A673 (cell line): ENCODE measurements at regions not wholly inside any gene's neighbourhood (a gene's known extent, or its start where the extent isn't known, plus 50 kb on each side); places are given as distances from the start of the nearest gene placed in this dataset.

ENCODE experiments used
- BruUV-seq: library from RNA; stranded (reverse); fragments of 400-500 nt; replicated peaks from 2 replicates; lab custom pipeline; 2021; lab: Mats Ljungman, UMichigan
- CTCF ChIA-PET: fragments of 300-600 bp; sonication (Branson Sonifier 250); formaldehyde crosslinking; loops from one replicate; lab custom pipeline; 2022; ENCODE audit warnings: antibody characterized with exemption; lab: Charles Lee
- POLR2A ChIA-PET: fragments of 300-600 bp; sonication (Branson Sonifier 250); formaldehyde crosslinking; loops from one replicate; lab custom pipeline; 2022; ENCODE audit warnings: antibody characterized with exemption; ENCODE audit not compliant: low non-redundant PET; lab: Charles Lee
- DNase-seq: peaks from one replicate; pipeline ENCODE4 v3.0.0-alpha.2; 2015; ENCODE audit warnings: low spot score
- H3K27ac ChIP-seq: fragments of 200-600 bp; sonication (generic); 2 replicates; pipeline ENCODE4 v1.5.1; 2016; ENCODE audit warnings: mixed run types, low read depth, mild to moderate bottlenecking, mixed read lengths, antibody characterized with exemption, low read length; ENCODE audit not compliant: poor library complexity, severe bottlenecking
- H3K27me3 ChIP-seq: fragments of 200-600 bp; sonication (generic); replicated peaks from 2 replicates; pipeline ENCODE4 v1.6.1; 2017; ENCODE audit warnings: mixed run types, low read depth, mild to moderate bottlenecking, mixed read lengths, antibody characterized with exemption, low read length; ENCODE audit not compliant: insufficient read depth, poor library complexity
- H3K36me3 ChIP-seq: fragments of 200-600 bp; sonication (generic); 2 replicates; pipeline ENCODE4 v1.6.1; 2016; ENCODE audit warnings: mixed run types, mild to moderate bottlenecking, mixed read lengths, antibody characterized with exemption, low read length; ENCODE audit not compliant: insufficient read depth, poor library complexity, severe bottlenecking
- H3K4me1 ChIP-seq: fragments of 200-600 bp; sonication (generic); 2 replicates; pipeline ENCODE4 v1.6.1; 2017; ENCODE audit warnings: mixed run types, mild to moderate bottlenecking, mixed read lengths, antibody characterized with exemption, low read length; ENCODE audit not compliant: insufficient read depth, poor library complexity, severe bottlenecking
- H3K4me3 ChIP-seq: fragments of 200-600 bp; sonication (generic); 2 replicates; pipeline ENCODE4 v1.5.1; 2016; ENCODE audit warnings: low read depth, mixed run types, mild to moderate bottlenecking, mixed read lengths, low read length; ENCODE audit not compliant: poor library complexity, severe bottlenecking
- H3K9me3 ChIP-seq: fragments of 200-600 bp; sonication (generic); 2 replicates; pipeline ENCODE4 v1.6.1; 2016; ENCODE audit warnings: mixed run types, low read depth, mild to moderate bottlenecking, mixed read lengths, antibody characterized with exemption, low read length; ENCODE audit not compliant: poor library complexity, severe bottlenecking
- EZH2 ChIP-seq: fragments of 200-600 bp; sonication (generic); IDR thresholded peaks from 2 replicates; pipeline ENCODE4 v1.6.1; 2017; ENCODE audit warnings: borderline replicate concordance, low read depth, mild to moderate bottlenecking, mixed read lengths, antibody characterized with exemption, low read length; ENCODE audit not compliant: poor library complexity, severe bottlenecking
- intact Hi-C: fragments of 100-400 bp; cut with micrococcal nuclease; formaldehyde crosslinking; loops from one replicate; pipeline ENCODE4 v1.10.0; 2022; ENCODE audit not compliant: unreplicated experiment
- TF ChIP-seq, protein P1 (sequence below): fragments of 300-800, 200-600 bp; sonication (generic); conservative IDR thresholded peaks from 2 replicates; pipeline ENCODE4 v1.5.1; 2017; ENCODE audit warnings: low read depth, mild to moderate bottlenecking, antibody characterized with exemption, low read length, moderate library complexity, mixed read lengths

DNA sequence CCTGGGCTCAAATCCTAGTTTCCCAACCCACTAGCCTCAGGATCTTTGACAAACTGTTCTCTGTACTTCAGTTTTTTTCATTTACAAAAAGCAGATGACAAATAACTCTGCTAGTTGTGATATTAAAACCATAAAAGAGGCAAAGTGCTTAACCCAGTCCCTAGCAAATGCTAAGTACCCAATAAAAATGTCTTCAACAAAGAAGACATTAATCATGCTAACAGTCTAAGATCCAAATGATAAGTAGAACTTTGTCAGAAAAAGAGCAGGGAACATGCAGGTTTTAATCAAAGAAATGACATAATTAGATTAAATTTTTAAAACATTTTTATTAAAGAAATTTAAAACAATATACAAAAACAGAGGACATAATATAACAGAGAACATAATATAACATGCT is 203.0 kb upstream of the ADRA1B start:
- intact Hi-C loops, result no loop called here
- Histone ChIP-seq H3K27me3 (peaks cover 11% of the 10 kb centered on the region), H3K4me1 (no peaks in the 10 kb centered on the region), H3K36me3 (no peaks in the 10 kb centered on the region), H3K4me3 (no peak overlapping the region), H3K9me3 (no peaks in the 10 kb centered on the region), H3K27ac (no peak overlapping the region)
- TF ChIP-seq EZH2, result no peak
- TF ChIP-seq, protein P1, sequence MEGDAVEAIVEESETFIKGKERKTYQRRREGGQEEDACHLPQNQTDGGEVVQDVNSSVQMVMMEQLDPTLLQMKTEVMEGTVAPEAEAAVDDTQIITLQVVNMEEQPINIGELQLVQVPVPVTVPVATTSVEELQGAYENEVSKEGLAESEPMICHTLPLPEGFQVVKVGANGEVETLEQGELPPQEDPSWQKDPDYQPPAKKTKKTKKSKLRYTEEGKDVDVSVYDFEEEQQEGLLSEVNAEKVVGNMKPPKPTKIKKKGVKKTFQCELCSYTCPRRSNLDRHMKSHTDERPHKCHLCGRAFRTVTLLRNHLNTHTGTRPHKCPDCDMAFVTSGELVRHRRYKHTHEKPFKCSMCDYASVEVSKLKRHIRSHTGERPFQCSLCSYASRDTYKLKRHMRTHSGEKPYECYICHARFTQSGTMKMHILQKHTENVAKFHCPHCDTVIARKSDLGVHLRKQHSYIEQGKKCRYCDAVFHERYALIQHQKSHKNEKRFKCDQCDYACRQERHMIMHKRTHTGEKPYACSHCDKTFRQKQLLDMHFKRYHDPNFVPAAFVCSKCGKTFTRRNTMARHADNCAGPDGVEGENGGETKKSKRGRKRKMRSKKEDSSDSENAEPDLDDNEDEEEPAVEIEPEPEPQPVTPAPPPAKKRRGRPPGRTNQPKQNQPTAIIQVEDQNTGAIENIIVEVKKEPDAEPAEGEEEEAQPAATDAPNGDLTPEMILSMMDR, result no peak
- ChIA-PET POLR2A (no interaction called here), CTCF (no interaction called here)
- no peak for DNase-seq
- no TSS peak for BruUV-seq

DNA sequence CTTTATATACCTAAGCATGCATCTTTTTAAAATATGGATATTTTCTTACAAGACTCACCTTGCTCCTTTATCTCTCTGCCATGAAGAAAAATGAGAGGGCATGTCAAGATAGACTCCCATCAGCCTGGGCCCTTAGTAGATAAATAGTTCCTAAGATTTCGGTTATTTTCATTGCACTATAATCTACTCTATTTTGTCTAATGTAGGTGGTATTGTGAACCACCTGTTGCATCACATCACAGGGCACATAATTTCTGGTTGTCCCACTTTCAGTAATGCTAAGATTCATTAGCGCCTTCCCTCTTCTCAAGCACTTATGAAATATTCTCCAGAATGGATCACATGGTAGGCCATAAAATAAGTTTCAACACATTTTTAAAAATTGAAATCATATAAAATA is 202.5 kb upstream of the ADRA1B start:
- Histone ChIP-seq H3K9me3 (no peaks in the 10 kb centered on the region), H3K27me3 (peaks cover 11% of the 10 kb centered on the region), H3K36me3 (no peaks in the 10 kb centered on the region), H3K4me1 (no peaks in the 10 kb centered on the region), H3K27ac (no peak overlapping the region), H3K4me3 (no peak overlapping the region)
- TF ChIP-seq EZH2, result no peak
- TF ChIP-seq, protein P1, result no peak
- CTCF ChIA-PET, result no interaction called here
- no TSS peak for BruUV-seq
- DNase-seq, result no peak
- intact Hi-C loops, result no loop called here
- POLR2A ChIA-PET, result no interaction called here

DNA sequence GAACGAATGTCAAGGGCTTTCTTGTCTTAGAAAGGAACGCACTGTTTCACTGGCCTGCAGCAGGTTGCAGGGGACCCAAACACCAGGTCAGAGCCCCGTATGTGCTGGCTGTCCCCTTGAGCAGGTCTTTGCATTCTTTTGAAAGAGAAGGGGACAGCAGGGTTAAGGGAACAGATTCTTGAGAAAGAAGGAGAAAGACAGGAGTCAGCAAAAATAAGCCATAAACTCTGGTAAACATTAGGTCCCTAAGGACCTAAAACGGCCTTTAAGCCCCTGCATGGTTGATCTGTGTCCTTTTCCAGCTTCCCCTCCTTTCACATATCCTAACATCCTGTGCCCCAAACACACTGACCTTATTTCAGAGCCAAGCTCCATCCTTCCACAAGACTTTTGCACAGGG is 190.8 kb upstream of the ADRA1B start:
- intact Hi-C loops, result no loop called here
- H3K4me3 ChIP-seq, result no peak overlapping the region
- no peaks in the 10 kb centered on the region for H3K9me3 ChIP-seq
- peaks cover 11% of the 10 kb centered on the region for H3K27me3 ChIP-seq
- ChIA-PET POLR2A (no interaction called here), CTCF (no interaction called here)
- no peaks in the 10 kb centered on the region for H3K4me1 ChIP-seq
- H3K36me3 ChIP-seq, result no peaks in the 10 kb centered on the region
- no TSS peak for BruUV-seq
- no peak overlapping the region for H3K27ac ChIP-seq
- TF ChIP-seq, protein P1, result no peak
- TF ChIP-seq EZH2, result no peak
- DNase-seq, result no peak
